SK-N-MC (cell line): ENCODE measurements at regions not wholly inside any gene's neighbourhood (a gene's known extent, or its start where the extent isn't known, plus 50 kb on each side); places are given as distances from the start of the nearest gene placed in this dataset.

Experiments
- DNase-seq: peaks from one replicate; pipeline ENCODE4 v3.0.0-alpha.2; 2011; ENCODE audit warnings: low read depth, low spot score
- H3K27ac ChIP-seq: fragments of 200-600 bp; sonication (generic); 2 replicates; pipeline ENCODE4 v1.5.1; 2016; ENCODE audit warnings: mixed run types
- H3K36me3 ChIP-seq: fragments of 200-600 bp; sonication (generic); 2 replicates; pipeline ENCODE4 v1.6.1; 2017; ENCODE audit warnings: antibody characterized with exemption, low read length, mixed read lengths; ENCODE audit not compliant: insufficient read depth
- H3K4me3 ChIP-seq: fragments of 200-600 bp; sonication (generic); 2 replicates; pipeline ENCODE4 v1.5.1; 2016
- H3K9ac ChIP-seq: fragments of 200-600 bp; sonication (generic); 2 replicates; pipeline ENCODE4 v1.8.0; 2017; ENCODE audit warnings: mixed run types, mixed read lengths; ENCODE audit not compliant: insufficient read length
- H3K9me3 ChIP-seq: fragments of 200-600 bp; sonication (generic); 2 replicates; pipeline ENCODE4 v1.6.1; 2017; ENCODE audit warnings: low read depth, mild to moderate bottlenecking, antibody characterized with exemption, low read length, moderate library complexity, mixed read lengths
- EZH2 ChIP-seq: fragments of 200-600 bp; sonication (generic); IDR thresholded peaks from one replicate; pipeline ENCODE4 v1.6.1; 2017; ENCODE audit warnings: antibody characterized with exemption
- FOXP2 ChIP-seq: optimal IDR thresholded peaks from 2 replicates; pipeline ENCODE3; 2011; ENCODE audit warnings: mild to moderate bottlenecking, moderate library complexity; ENCODE audit not compliant: insufficient read depth; ENCODE audit errors: extremely low read length, control extremely low read depth
- POLR2AphosphoS5 ChIP-seq: IDR thresholded peaks from 2 replicates; pipeline ENCODE4 v1.6.1; 2012; ENCODE audit warnings: mild to moderate bottlenecking, low read depth, low read length, borderline replicate concordance

- Histone ChIP-seq H3K36me3 (no peaks in the 10 kb centered on the region), H3K9ac (no peak overlapping the region), H3K9me3 (no peaks in the 10 kb centered on the region), H3K27ac (no peak overlapping the region), H3K4me3 (no peak overlapping the region)
- no peak for DNase-seq
- no peak for TF ChIP-seq POLR2AphosphoS5
- TF ChIP-seq FOXP2, result no peak
- TF ChIP-seq EZH2, result no peak
Measured at GRCh38 chrX:54695231-54695630, 102.8 kb downstream of the ITIH6 start.

- H3K27ac ChIP-seq, result no peak overlapping the region
- H3K9me3 ChIP-seq, result no peaks in the 10 kb centered on the region
- H3K36me3 ChIP-seq, result no peaks in the 10 kb centered on the region
- no peak overlapping the region for H3K4me3 ChIP-seq
- TF ChIP-seq EZH2 (no peak), POLR2AphosphoS5 (no peak), FOXP2 (no peak)
- DNase-seq, result no peak
- no peak overlapping the region for H3K9ac ChIP-seq
Measured at GRCh38 chrX:54695816-54696487, 102.1 kb downstream of the ITIH6 start.
